ENCODE measurements at regions not wholly inside any gene's neighbourhood (a gene's known extent, or its start where the extent isn't known, plus 50 kb on each side); places are given as distances from the start of the nearest gene placed in this dataset.

DNA sequence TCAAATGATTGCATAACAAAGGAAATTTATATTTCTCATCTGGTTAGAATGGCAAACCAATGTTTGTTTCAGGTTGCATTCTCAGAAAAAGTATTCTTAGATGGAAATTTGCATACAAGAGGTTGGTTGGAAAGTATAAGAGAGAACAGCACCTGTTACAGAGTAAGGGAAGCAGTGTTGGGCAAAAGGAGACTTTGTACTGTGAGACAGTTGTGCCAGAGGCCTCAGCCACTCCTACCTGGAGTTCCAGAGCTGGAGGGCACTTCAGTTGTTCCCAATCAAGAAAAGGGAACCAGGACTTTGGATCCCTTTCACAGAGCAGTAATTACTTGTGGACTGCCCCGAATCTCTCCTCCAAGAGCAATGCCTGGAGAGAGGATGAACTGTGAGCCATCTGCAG lies 81.8 kb downstream of the SPRY2 start:
- TF ChIP-seq, protein P1, sequence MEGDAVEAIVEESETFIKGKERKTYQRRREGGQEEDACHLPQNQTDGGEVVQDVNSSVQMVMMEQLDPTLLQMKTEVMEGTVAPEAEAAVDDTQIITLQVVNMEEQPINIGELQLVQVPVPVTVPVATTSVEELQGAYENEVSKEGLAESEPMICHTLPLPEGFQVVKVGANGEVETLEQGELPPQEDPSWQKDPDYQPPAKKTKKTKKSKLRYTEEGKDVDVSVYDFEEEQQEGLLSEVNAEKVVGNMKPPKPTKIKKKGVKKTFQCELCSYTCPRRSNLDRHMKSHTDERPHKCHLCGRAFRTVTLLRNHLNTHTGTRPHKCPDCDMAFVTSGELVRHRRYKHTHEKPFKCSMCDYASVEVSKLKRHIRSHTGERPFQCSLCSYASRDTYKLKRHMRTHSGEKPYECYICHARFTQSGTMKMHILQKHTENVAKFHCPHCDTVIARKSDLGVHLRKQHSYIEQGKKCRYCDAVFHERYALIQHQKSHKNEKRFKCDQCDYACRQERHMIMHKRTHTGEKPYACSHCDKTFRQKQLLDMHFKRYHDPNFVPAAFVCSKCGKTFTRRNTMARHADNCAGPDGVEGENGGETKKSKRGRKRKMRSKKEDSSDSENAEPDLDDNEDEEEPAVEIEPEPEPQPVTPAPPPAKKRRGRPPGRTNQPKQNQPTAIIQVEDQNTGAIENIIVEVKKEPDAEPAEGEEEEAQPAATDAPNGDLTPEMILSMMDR (IDR thresholded peaks at IDR 0.05 in 2 of 3, conservative IDR thresholded peaks at IDR 0.05 in 1 of 3; ENCODE audit: borderline replicate concordance in 1 of 3, insufficient read depth in 1 of 3, low read depth in 2 of 3, low read length in 2 of 3): no peak
- TF ChIP-seq ZNF274 (IDR thresholded peaks at IDR 0.05; ENCODE audit: low read depth, low read length): no peak
- no peak for TF ChIP-seq MAX (IDR thresholded peaks at IDR 0.05)
- TF ChIP-seq CEBPB (IDR thresholded peaks at IDR 0.05; ENCODE audit: low read depth): no peak
- no peak for TF ChIP-seq RAD21 (IDR thresholded peaks at IDR 0.05; ENCODE audit: low read depth)
- TF ChIP-seq JUND (IDR thresholded peaks at IDR 0.05): no peak
- TF ChIP-seq ZFX (IDR thresholded peaks at IDR 0.05): no peak
- no peak for TF ChIP-seq SIN3A (IDR thresholded peaks at IDR 0.05; ENCODE audit: low read depth)
